ENCODE measurements at regions not wholly inside any gene's neighbourhood (a gene's known extent, or its start where the extent isn't known, plus 50 kb on each side); places are given as distances from the start of the nearest gene placed in this dataset.

DNA sequence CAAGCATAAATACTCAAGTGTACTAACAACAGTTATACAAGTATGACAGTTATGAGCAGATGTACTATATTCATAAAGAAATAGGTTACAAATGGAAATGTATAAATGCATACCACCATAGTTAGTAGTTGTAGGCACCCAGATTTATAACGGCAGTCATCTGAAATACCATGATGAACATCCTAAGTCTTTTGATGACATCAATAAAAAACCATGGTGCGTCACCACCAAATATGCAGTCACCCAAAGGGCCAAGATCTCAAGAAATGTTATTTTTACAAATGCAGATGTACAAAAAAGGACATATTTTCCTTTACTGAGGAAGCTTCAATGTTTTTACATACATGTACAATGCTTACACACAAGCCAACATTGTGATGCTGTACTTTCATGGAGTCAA, 70.8 kb upstream of the XPA start:
- no peaks in the 10 kb centered on the region for H3K36me3 Mint-ChIP-seq

DNA sequence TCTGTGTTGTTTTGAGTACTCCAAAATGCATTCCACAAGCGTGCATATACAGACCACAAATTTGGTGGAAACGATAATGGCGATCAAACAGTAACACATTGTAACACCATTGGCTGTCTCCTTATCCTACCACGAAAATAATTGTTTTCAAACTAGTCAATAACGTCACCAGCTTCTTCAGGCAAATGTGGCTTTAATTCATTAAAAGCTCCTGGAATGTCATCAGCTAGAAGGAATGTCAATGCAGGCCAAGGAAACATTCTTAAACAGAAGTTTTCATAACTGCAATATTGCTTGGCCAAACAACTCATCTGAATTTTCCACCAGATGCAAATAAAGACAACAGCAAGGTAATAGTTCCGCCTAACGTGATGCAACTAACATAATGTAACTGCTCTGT, 71.6 kb upstream of the XPA start:
- Mint-ChIP-seq H3K27me3 (peaks cover 28% of the 10 kb centered on the region), H3K27ac (no peak overlapping the region), H3K4me3 (no peak overlapping the region), H3K9me3 (peaks cover 0 to 3% (median 0%) of the 10 kb centered on the region in 7 donors), H3K4me1 (no peaks in the 10 kb centered on the region), H3K36me3 (no peaks in the 10 kb centered on the region)
- Histone ChIP-seq H3K36me3 (ENCODE audit: control insufficient read depth, insufficient read depth, low read length) (no peaks in the 10 kb centered on the region), H3K4me3 (ENCODE audit: low read depth, low read length) (no peak overlapping the region), H3K27me3 (ENCODE audit: control insufficient read depth, insufficient read depth, low read length) (peaks cover 4% of the 10 kb centered on the region), H3K9me3 (ENCODE audit: control insufficient read depth in 2 of 2, low read length in 2 of 2) (no peaks in the 10 kb centered on the region), H3K27ac (ENCODE audit: insufficient read depth, low read length, poor library complexity, severe bottlenecking) (no peak overlapping the region), H3K4me1 (ENCODE audit: control insufficient read depth, insufficient read depth, low read length, poor library complexity, severe bottlenecking) (no peaks in the 10 kb centered on the region)
- DNase-seq (no peak), ATAC-seq (ENCODE audit: low read depth in 2 of 2) (no peak)

More for the DNA sequence above, 70.8 kb upstream of the XPA start:
- DNase-seq (no peak), ATAC-seq (ENCODE audit: low read depth in 2 of 2) (no peak)
- no peak overlapping the region for H3K4me3 Mint-ChIP-seq
- H3K9me3 Mint-ChIP-seq = peaks cover 0 to 3% (median 0%) of the 10 kb centered on the region in 7 donors
- Histone ChIP-seq H3K4me1 (ENCODE audit: control insufficient read depth, insufficient read depth, low read length, poor library complexity, severe bottlenecking) (no peaks in the 10 kb centered on the region), H3K36me3 (ENCODE audit: control insufficient read depth, insufficient read depth, low read length) (no peaks in the 10 kb centered on the region), H3K4me3 (ENCODE audit: low read depth, low read length) (no peak overlapping the region), H3K9me3 (ENCODE audit: control insufficient read depth in 2 of 2, low read length in 2 of 2) (no peaks in the 10 kb centered on the region), H3K27me3 (ENCODE audit: control insufficient read depth, insufficient read depth, low read length) (peaks cover 4% of the 10 kb centered on the region), H3K27ac (ENCODE audit: insufficient read depth, low read length, poor library complexity, severe bottlenecking) (no peak overlapping the region)
- no peaks in the 10 kb centered on the region for H3K4me1 Mint-ChIP-seq
- peaks cover 31% of the 10 kb centered on the region for H3K27me3 Mint-ChIP-seq
- no peak overlapping the region for H3K27ac Mint-ChIP-seq

GRCh38 chr9:97769208-97769607, 72.1 kb upstream of the XPA start:
- peaks cover 6% of the 10 kb centered on the region for H3K27me3 ChIP-seq (ENCODE audit: control insufficient read depth, insufficient read depth, low read length)
- H3K27ac Mint-ChIP-seq = no peak overlapping the region
- H3K27me3 Mint-ChIP-seq = peaks cover 25% of the 10 kb centered on the region
- H3K4me1 Mint-ChIP-seq = no peaks in the 10 kb centered on the region
- H3K9me3 ChIP-seq (ENCODE audit: control insufficient read depth in 2 of 2, low read length in 2 of 2) = no peaks in the 10 kb centered on the region
- H3K36me3 Mint-ChIP-seq = no peaks in the 10 kb centered on the region
- H3K27ac ChIP-seq (ENCODE audit: insufficient read depth, low read length, poor library complexity, severe bottlenecking) = no peak overlapping the region
- no peaks in the 10 kb centered on the region for H3K4me1 ChIP-seq (ENCODE audit: control insufficient read depth, insufficient read depth, low read length, poor library complexity, severe bottlenecking)
- ATAC-seq (ENCODE audit: low read depth in 2 of 2) (no peak), DNase-seq (no peak)
- H3K36me3 ChIP-seq (ENCODE audit: control insufficient read depth, insufficient read depth, low read length) = no peaks in the 10 kb centered on the region
- peaks cover 0 to 3% (median 0%) of the 10 kb centered on the region in 7 donors for H3K9me3 Mint-ChIP-seq
- H3K4me3 ChIP-seq (ENCODE audit: low read depth, low read length) = no peak overlapping the region
- no peak overlapping the region for H3K4me3 Mint-ChIP-seq

GRCh38 chr9:97770808-97771372, 73.8 kb upstream of the XPA start:
- Histone ChIP-seq H3K27me3 (ENCODE audit: control insufficient read depth, insufficient read depth, low read length) (peaks cover 13% of the 10 kb centered on the region), H3K36me3 (ENCODE audit: control insufficient read depth, insufficient read depth, low read length) (no peaks in the 10 kb centered on the region), H3K4me3 (ENCODE audit: low read depth, low read length) (no peak overlapping the region), H3K27ac (ENCODE audit: insufficient read depth, low read length, poor library complexity, severe bottlenecking) (no peak overlapping the region), H3K4me1 (ENCODE audit: control insufficient read depth, insufficient read depth, low read length, poor library complexity, severe bottlenecking) (no peaks in the 10 kb centered on the region), H3K9me3 (ENCODE audit: control insufficient read depth in 2 of 2, low read length in 2 of 2) (no peaks in the 10 kb centered on the region)
- peaks cover 0 to 4% (median 0%) of the 10 kb centered on the region in 7 donors for H3K9me3 Mint-ChIP-seq
- DNase-seq = no peak
- no peak overlapping the region for H3K4me3 Mint-ChIP-seq
- peaks cover 33% of the 10 kb centered on the region for H3K27me3 Mint-ChIP-seq
- no peaks in the 10 kb centered on the region for H3K4me1 Mint-ChIP-seq
- no peaks in the 10 kb centered on the region for H3K36me3 Mint-ChIP-seq
- ATAC-seq (ENCODE audit: low read depth in 2 of 2) = no peak
- no peak overlapping the region for H3K27ac Mint-ChIP-seq

- Mint-ChIP-seq H3K27me3 (peaks cover 41% of the 10 kb centered on the region), H3K4me1 (no peaks in the 10 kb centered on the region), H3K36me3 (no peaks in the 10 kb centered on the region), H3K9me3 (peaks cover 0 to 6% (median 0%) of the 10 kb centered on the region in 7 donors), H3K27ac (peak overlapping the region in 1 of 3 donors; percentile 37), H3K4me3 (no peak overlapping the region)
- Histone ChIP-seq H3K27ac (ENCODE audit: insufficient read depth, low read length, poor library complexity, severe bottlenecking) (no peak overlapping the region), H3K27me3 (ENCODE audit: control insufficient read depth, insufficient read depth, low read length) (peaks cover 14% of the 10 kb centered on the region), H3K4me3 (ENCODE audit: low read depth, low read length) (no peak overlapping the region), H3K9me3 (ENCODE audit: control insufficient read depth in 2 of 2, low read length in 2 of 2) (no peaks in the 10 kb centered on the region), H3K4me1 (ENCODE audit: control insufficient read depth, insufficient read depth, low read length, poor library complexity, severe bottlenecking) (no peaks in the 10 kb centered on the region), H3K36me3 (ENCODE audit: control insufficient read depth, insufficient read depth, low read length) (no peaks in the 10 kb centered on the region)
- no peak for DNase-seq
- no peak for ATAC-seq (ENCODE audit: low read depth in 2 of 2)
Observed at GRCh38 chr9:97771641-97772040, 74.5 kb upstream of the XPA start.

DNA sequence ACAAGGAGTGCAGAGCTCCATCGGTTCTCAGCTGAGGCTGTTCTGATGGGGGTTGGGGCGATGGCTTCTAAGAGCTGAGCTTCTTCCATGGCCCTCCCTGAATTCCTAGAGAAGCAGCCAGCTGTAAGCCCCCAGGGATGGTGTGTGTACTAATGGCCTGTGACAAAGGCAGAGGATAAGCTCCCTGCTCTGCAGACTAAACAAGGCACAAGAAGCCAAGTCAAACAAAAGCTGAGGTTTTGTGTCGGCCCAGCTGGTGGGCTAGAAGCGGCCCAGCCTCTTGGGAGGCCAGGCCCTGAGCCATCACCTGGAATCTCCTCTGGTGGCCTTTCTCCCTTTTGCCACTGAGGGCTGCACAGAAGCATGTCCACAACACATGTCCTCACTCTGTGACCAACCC, 75.0 kb upstream of the XPA start:
- ATAC-seq (ENCODE audit: low read depth in 2 of 2) (no peak), DNase-seq (no peak)
- no peaks in the 10 kb centered on the region for H3K36me3 ChIP-seq (ENCODE audit: control insufficient read depth, insufficient read depth, low read length)
- Mint-ChIP-seq H3K4me1 (no peaks in the 10 kb centered on the region), H3K9me3 (peaks cover 0 to 11% (median 0%) of the 10 kb centered on the region in 7 donors), H3K27ac (no peak overlapping the region), H3K27me3 (peaks cover 41% of the 10 kb centered on the region), H3K4me3 (no peak overlapping the region), H3K36me3 (no peaks in the 10 kb centered on the region)
- H3K9me3 ChIP-seq (ENCODE audit: control insufficient read depth in 2 of 2, low read length in 2 of 2) = no peaks in the 10 kb centered on the region
- H3K4me1 ChIP-seq (ENCODE audit: control insufficient read depth, insufficient read depth, low read length, poor library complexity, severe bottlenecking) = no peaks in the 10 kb centered on the region
- peaks cover 14% of the 10 kb centered on the region for H3K27me3 ChIP-seq (ENCODE audit: control insufficient read depth, insufficient read depth, low read length)
- H3K4me3 ChIP-seq (ENCODE audit: low read depth, low read length) = no peak overlapping the region
- H3K27ac ChIP-seq (ENCODE audit: insufficient read depth, low read length, poor library complexity, severe bottlenecking) = no peak overlapping the region

- Mint-ChIP-seq H3K27me3 (peaks cover 41% of the 10 kb centered on the region), H3K27ac (no peak overlapping the region), H3K9me3 (peaks cover 0 to 14% (median 2%) of the 10 kb centered on the region in 7 donors), H3K4me1 (no peaks in the 10 kb centered on the region), H3K36me3 (no peaks in the 10 kb centered on the region), H3K4me3 (no peak overlapping the region)
- H3K27ac ChIP-seq (ENCODE audit: insufficient read depth, low read length, poor library complexity, severe bottlenecking) = no peak overlapping the region
- no peak for DNase-seq
- H3K9me3 ChIP-seq (ENCODE audit: control insufficient read depth in 2 of 2, low read length in 2 of 2) = peaks cover 0 to 3% of the 10 kb centered on the region in 2 experiments
- no peaks in the 10 kb centered on the region for H3K4me1 ChIP-seq (ENCODE audit: control insufficient read depth, insufficient read depth, low read length, poor library complexity, severe bottlenecking)
- H3K36me3 ChIP-seq (ENCODE audit: control insufficient read depth, insufficient read depth, low read length) = no peaks in the 10 kb centered on the region
- no peak for ATAC-seq (ENCODE audit: low read depth in 2 of 2)
- H3K27me3 ChIP-seq (ENCODE audit: control insufficient read depth, insufficient read depth, low read length) = peaks cover 14% of the 10 kb centered on the region
- H3K4me3 ChIP-seq (ENCODE audit: low read depth, low read length) = no peak overlapping the region
Observed at GRCh38 chr9:97773091-97773490, 76.0 kb upstream of the XPA start.

DNA sequence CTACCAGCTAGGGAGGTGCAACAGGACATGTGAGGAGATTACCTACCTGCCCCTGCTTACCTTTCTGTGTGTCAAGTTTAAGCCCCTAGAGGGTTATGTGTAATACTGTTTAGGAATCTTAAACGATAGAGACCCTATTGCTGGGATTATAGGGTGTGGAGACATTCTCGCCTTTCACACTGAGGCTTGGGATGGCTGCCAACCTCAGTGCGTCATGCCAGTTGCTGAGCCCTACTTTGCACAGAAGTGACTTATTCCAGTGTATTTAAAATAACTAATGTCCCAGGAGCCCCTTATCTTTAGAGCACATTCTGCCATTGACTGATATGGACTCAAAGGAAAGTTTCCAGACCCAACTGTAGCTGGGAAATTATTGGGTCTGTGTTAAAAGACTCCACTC, 76.6 kb upstream of the XPA start:
- DNase-seq (no peak), ATAC-seq (ENCODE audit: low read depth in 2 of 2) (no peak)
- no peak overlapping the region for H3K27ac ChIP-seq (ENCODE audit: insufficient read depth, low read length, poor library complexity, severe bottlenecking)
- no peaks in the 10 kb centered on the region for H3K36me3 ChIP-seq (ENCODE audit: control insufficient read depth, insufficient read depth, low read length)
- H3K4me1 ChIP-seq (ENCODE audit: control insufficient read depth, insufficient read depth, low read length, poor library complexity, severe bottlenecking) = no peaks in the 10 kb centered on the region
- H3K4me3 ChIP-seq (ENCODE audit: low read depth, low read length) = no peak overlapping the region
- H3K9me3 Mint-ChIP-seq = peaks cover 0 to 14% (median 2%) of the 10 kb centered on the region in 7 donors
- peaks cover 14% of the 10 kb centered on the region for H3K27me3 ChIP-seq (ENCODE audit: control insufficient read depth, insufficient read depth, low read length)
- no peaks in the 10 kb centered on the region for H3K4me1 Mint-ChIP-seq
- H3K36me3 Mint-ChIP-seq = no peaks in the 10 kb centered on the region
- no peak overlapping the region for H3K27ac Mint-ChIP-seq
- H3K27me3 Mint-ChIP-seq = peaks cover 42% of the 10 kb centered on the region
- H3K4me3 Mint-ChIP-seq = no peak overlapping the region
- peaks cover 5 to 8% of the 10 kb centered on the region in 2 experiments for H3K9me3 ChIP-seq (ENCODE audit: control insufficient read depth in 2 of 2, low read length in 2 of 2)
